IMR-90 (cell line): ENCODE measurements at regions not wholly inside any gene's neighbourhood (a gene's known extent, or its start where the extent isn't known, plus 50 kb on each side); places are given as distances from the start of the nearest gene placed in this dataset.

ENCODE experiments used
- ATAC-seq: fragments of 200-7000 bp; cut with Tn5 transposase; 2 replicates; pipeline ENCODE4 v1.9.1; 2020; ENCODE audit warnings: low read depth, mild to moderate bottlenecking, moderate library complexity
- BruUV-seq: library from RNA; stranded (reverse); fragments of 400-500 nt; replicated peaks from 2 replicates; lab custom pipeline; 2021; lab: Mats Ljungman, UMichigan
- CTCF ChIA-PET: fragments of 300-600 bp; formaldehyde crosslinking; extraction: SDS; loops from one replicate; lab custom pipeline; 2021; ENCODE audit warnings: antibody characterized with exemption; lab: Yijun Ruan, JAX
- POLR2A ChIA-PET: fragments of 300-600 bp; sonication (Branson Sonifier 250); formaldehyde crosslinking; loops from one replicate; lab custom pipeline; 2022; ENCODE audit warnings: antibody characterized with exemption; ENCODE audit not compliant: unreplicated experiment; lab: Charles Lee
- DNase-seq: peaks from one replicate; pipeline ENCODE4 v3.0.0; 2013
- H2AFZ ChIP-seq: replicated peaks from 2 replicates; pipeline ENCODE3; 2013; ENCODE audit warnings: low read length, mild to moderate bottlenecking; ENCODE audit not compliant: poor library complexity
- H2AK5ac ChIP-seq: 2 replicates; pipeline ENCODE4 v1.6.1; 2013; ENCODE audit warnings: low read depth, low read length, inconsistent platforms
- H2AK9ac ChIP-seq: replicated peaks from 2 replicates; pipeline ENCODE3; 2013; ENCODE audit warnings: mild to moderate bottlenecking, low read depth, low read length, moderate library complexity; ENCODE audit not compliant: poor library complexity
- H2BK120ac ChIP-seq: 2 replicates; pipeline ENCODE4 v1.6.1; 2013; ENCODE audit warnings: low read depth, low read length, inconsistent platforms
- H2BK15ac ChIP-seq: 3 replicates; pipeline ENCODE4 v1.6.1; 2013; ENCODE audit warnings: low read depth, low read length, inconsistent platforms
- H2BK20ac ChIP-seq: 2 replicates; pipeline ENCODE4 v1.6.1; 2013; ENCODE audit warnings: low read depth, mild to moderate bottlenecking, inconsistent platforms, low read length, moderate library complexity
- H2BK5ac ChIP-seq: 2 replicates; pipeline ENCODE4 v1.6.1; 2013; ENCODE audit warnings: mild to moderate bottlenecking, low read depth, low read length, inconsistent platforms; ENCODE audit not compliant: poor library complexity, severe bottlenecking
- H3K14ac ChIP-seq: replicated peaks from 2 replicates; pipeline ENCODE4 v1.6.1; 2013; ENCODE audit warnings: low read depth, low read length, inconsistent platforms
- H3K18ac ChIP-seq: 2 replicates; pipeline ENCODE4 v1.6.1; 2013; ENCODE audit warnings: low read depth, low read length, control low read depth
- H3K23ac ChIP-seq: 2 replicates; pipeline ENCODE4 v1.6.1; 2013; ENCODE audit warnings: low read depth, low read length, inconsistent platforms
- H3K27ac ChIP-seq: 2 replicates; pipeline ENCODE4 v1.5.1; 2013; ENCODE audit warnings: mild to moderate bottlenecking, control low read depth, low read length; ENCODE audit not compliant: insufficient read depth
- H3K27me3 ChIP-seq: 2 replicates; pipeline ENCODE4 v1.6.1; 2013; ENCODE audit warnings: low read length; ENCODE audit not compliant: control insufficient read depth, insufficient read depth
- H3K36me3 ChIP-seq: 2 replicates; pipeline ENCODE4 v1.6.1; 2013; ENCODE audit warnings: low read length, mixed read lengths; ENCODE audit not compliant: control insufficient read depth, insufficient read depth
- H3K4ac ChIP-seq: 2 replicates; pipeline ENCODE4 v1.6.1; 2013; ENCODE audit warnings: low read depth, low read length, inconsistent platforms
- H3K4me1 ChIP-seq: 2 replicates; pipeline ENCODE4 v1.6.1; 2013; ENCODE audit warnings: low read length, mixed read lengths; ENCODE audit not compliant: control insufficient read depth, insufficient read depth
- H3K4me2 ChIP-seq: 2 replicates; pipeline ENCODE4 v1.6.1; 2013; ENCODE audit warnings: low read depth, mild to moderate bottlenecking, control low read depth, low read length, moderate library complexity
- H3K4me3 ChIP-seq: 2 replicates; pipeline ENCODE4 v1.5.1; 2013; ENCODE audit warnings: low read depth, mild to moderate bottlenecking, control low read depth, low read length, moderate library complexity; ENCODE audit not compliant: insufficient read depth
- H3K56ac ChIP-seq: 2 replicates; pipeline ENCODE4 v1.6.1; 2013; ENCODE audit warnings: low read length, inconsistent platforms; ENCODE audit not compliant: insufficient read depth; ENCODE audit errors: extremely low read depth
- H3K79me1 ChIP-seq, 2 experiments: 2 replicates each; pipeline ENCODE4 v1.6.1; 2013; ENCODE audit warnings: low read length in 2 of 2, inconsistent platforms in 1 of 2, low read depth in 1 of 2
- H3K9ac ChIP-seq: 2 replicates; pipeline ENCODE4 v1.6.1; 2013; ENCODE audit warnings: low read depth, low read length, control low read depth
- H3K9me1 ChIP-seq: 2 replicates; pipeline ENCODE4 v1.6.1; 2013; ENCODE audit warnings: low read length, inconsistent platforms; ENCODE audit not compliant: insufficient read depth
- H3K9me3 ChIP-seq: 2 replicates; pipeline ENCODE4 v1.6.1; 2013; ENCODE audit warnings: low read length; ENCODE audit not compliant: control insufficient read depth, insufficient read depth
- H4K20me1 ChIP-seq: 2 replicates; pipeline ENCODE4 v1.6.1; 2013; ENCODE audit warnings: low read length, inconsistent platforms; ENCODE audit not compliant: insufficient read depth
- H4K5ac ChIP-seq: 2 replicates; pipeline ENCODE4 v1.6.1; 2013; ENCODE audit warnings: mild to moderate bottlenecking, low read depth, low read length, control low read depth
- H4K8ac ChIP-seq, 2 experiments: 2 replicates each; pipeline ENCODE4 v1.6.1; 2013; ENCODE audit warnings: low read depth in 2 of 2, low read length in 2 of 2, control low read depth in 1 of 2, inconsistent platforms in 1 of 2
- H4K91ac ChIP-seq: 2 replicates; pipeline ENCODE4 v1.6.1; 2013; ENCODE audit warnings: low read depth, low read length, inconsistent platforms; ENCODE audit not compliant: insufficient read depth
- BHLHE40 ChIP-seq: fragments of 150-350 bp; IDR thresholded peaks from 2 replicates; pipeline ENCODE4 v1.6.1; 2016; ENCODE audit warnings: mild to moderate bottlenecking, low read depth, low read length
- CEBPB ChIP-seq: IDR thresholded peaks from 2 replicates; pipeline ENCODE4 v1.6.1; 2012; ENCODE audit warnings: low read depth, low read length, improper control_type of control experiment
- CHD1 ChIP-seq: IDR thresholded peaks from 2 replicates; pipeline ENCODE4 v1.6.1; 2012; ENCODE audit warnings: low read depth, low read length, improper control_type of control experiment
- CTCF ChIP-seq: conservative IDR thresholded peaks from 2 replicates; pipeline ENCODE4 v1.5.1; 2012; ENCODE audit warnings: mild to moderate bottlenecking, low read depth, low read length, improper control_type of control experiment
- FOS ChIP-seq: fragments of 150-350 bp; IDR thresholded peaks from 2 replicates; pipeline ENCODE4 v1.6.1; 2016; ENCODE audit warnings: low read depth, low read length
- MAFK ChIP-seq: IDR thresholded peaks from 2 replicates; pipeline ENCODE4 v1.6.1; 2012; ENCODE audit warnings: low read depth, low read length, improper control_type of control experiment
- MAZ ChIP-seq: IDR thresholded peaks from 2 replicates; pipeline ENCODE4 v1.6.1; 2012; ENCODE audit warnings: low read depth, mild to moderate bottlenecking, low read length, improper control_type of control experiment, moderate library complexity, borderline replicate concordance
- MXI1 ChIP-seq: IDR thresholded peaks from 2 replicates; pipeline ENCODE4 v1.6.1; 2012; ENCODE audit warnings: low read depth, mild to moderate bottlenecking, low read length, moderate library complexity, borderline replicate concordance
- NFE2L2 ChIP-seq: fragments of 150-350 bp; IDR thresholded peaks from 2 replicates; pipeline ENCODE4 v1.6.1; 2016; ENCODE audit warnings: low read depth, mild to moderate bottlenecking, low read length
- POLR2A ChIP-seq: IDR thresholded peaks from 2 replicates; pipeline ENCODE4 v1.6.1; 2012; ENCODE audit warnings: mild to moderate bottlenecking, low read depth, low read length
- RAD21 ChIP-seq: IDR thresholded peaks from 2 replicates; pipeline ENCODE4 v1.6.1; 2012; ENCODE audit warnings: low read length, improper control_type of control experiment
- RCOR1 ChIP-seq: IDR thresholded peaks from 2 replicates; pipeline ENCODE4 v1.6.1; 2012; ENCODE audit warnings: mild to moderate bottlenecking, low read length, improper control_type of control experiment; ENCODE audit not compliant: insufficient replicate concordance
- RFX5 ChIP-seq: IDR thresholded peaks from 2 replicates; pipeline ENCODE4 v1.8.0; 2012; ENCODE audit warnings: low read depth, mild to moderate bottlenecking, low read length, moderate library complexity
- SMC3 ChIP-seq: fragments of 150-350 bp; IDR thresholded peaks from 2 replicates; pipeline ENCODE4 v1.6.1; 2016; ENCODE audit warnings: low read depth, mild to moderate bottlenecking, antibody characterized with exemption, low read length, moderate library complexity
- WGBS, 2 experiments: methylation state at CpG; one replicate each; pipeline versions ENCODE4 v1.1.5 to v1.1.7; 2013; ENCODE audit warnings: missing lambda C conversion rate in 2 of 2; ENCODE audit not compliant: insufficient read length in 1 of 2; ENCODE audit errors: extremely low coverage in 2 of 2; 5-methylcytosine and 5-hydroxymethylcytosine counted together
- dilution Hi-C: fragments of 300-500 bp; cut with HindIII; formaldehyde crosslinking; loops from one replicate; pipeline ENCODE4 v1.14.3; 2018; ENCODE audit warnings: low sequenced_read_pairs; ENCODE audit not compliant: unreplicated experiment
- in situ Hi-C: fragments of 300-500 bp; cut with MboI; formaldehyde crosslinking; loops from 3 replicates; pipeline ENCODE4 v1.14.3; 2019; ENCODE audit warnings: low sequenced_read_pairs, inconsistent platforms, mixed read lengths
- intact Hi-C: fragments of 100-400 bp; cut with micrococcal nuclease; formaldehyde crosslinking; loops from 2 replicates; pipeline ENCODE4 v1.10.0; 2022
- TF ChIP-seq, protein P1 (sequence below): fragments of 150-350 bp; IDR thresholded peaks from 2 replicates; pipeline ENCODE4 v1.6.1; 2017; ENCODE audit warnings: mild to moderate bottlenecking, antibody characterized with exemption, low read length, low read depth
- TF ChIP-seq, protein P2 (sequence below): fragments of 150-350 bp; IDR thresholded peaks from 2 replicates; pipeline ENCODE4 v1.6.1; 2016; ENCODE audit warnings: low read depth, mild to moderate bottlenecking, low read length, moderate library complexity, borderline replicate concordance

DNA sequence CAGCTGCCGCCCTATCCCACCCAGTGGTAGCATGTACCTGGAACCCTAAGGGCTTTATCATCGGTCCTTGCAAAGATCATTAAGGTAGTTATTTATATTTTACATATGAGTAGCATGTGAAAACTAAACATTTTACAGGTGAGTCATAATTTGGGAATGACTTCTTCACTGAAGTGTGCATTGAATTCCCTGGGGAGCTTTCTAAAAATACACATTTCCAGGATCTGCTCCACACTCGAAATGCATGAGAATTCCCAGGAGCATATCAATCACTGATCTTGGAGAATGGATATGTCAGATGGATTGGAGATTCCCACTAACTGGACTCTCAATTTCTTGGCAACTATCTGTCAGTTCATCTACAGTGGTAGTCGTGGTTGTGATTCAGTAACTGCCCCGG lies 717.5 kb downstream of the IRX1 start:
- Histone ChIP-seq H3K79me1 (no peaks in the 10 kb centered on the region), H3K4me2 (no peak overlapping the region), H3K9me1 (no peaks in the 10 kb centered on the region), H4K8ac (no peak overlapping the region), H3K9ac (no peak overlapping the region), H3K23ac (no peak overlapping the region), H3K9me3 (peaks cover 29% of the 10 kb centered on the region), H3K36me3 (no peaks in the 10 kb centered on the region), H3K27me3 (no peaks in the 10 kb centered on the region), H3K27ac (no peak overlapping the region), H3K4me1 (no peaks in the 10 kb centered on the region), H2BK120ac (no peak overlapping the region), H4K5ac (no peak overlapping the region), H3K4ac (no peak overlapping the region), H2AK9ac (no peak overlapping the region), H3K56ac (no peak overlapping the region), H4K91ac (no peak overlapping the region), H4K20me1 (no peaks in the 10 kb centered on the region), H2BK15ac (no peak overlapping the region), H2AK5ac (no peak overlapping the region), H2BK5ac (no peak overlapping the region), H2AFZ (no peak overlapping the region), H3K18ac (no peak overlapping the region), H3K4me3 (no peak overlapping the region), H3K14ac (no peak overlapping the region), H2BK20ac (no peak overlapping the region)
- TF ChIP-seq MAFK (no peak), CEBPB (no peak), MAZ (no peak), CHD1 (no peak), CTCF (no peak), MXI1 (no peak), BHLHE40 (no peak), FOS (no peak), POLR2A (no peak), RCOR1 (no peak), RAD21 (no peak), RFX5 (no peak), SMC3 (no peak), NFE2L2 (no peak)
- TF ChIP-seq, protein P1, sequence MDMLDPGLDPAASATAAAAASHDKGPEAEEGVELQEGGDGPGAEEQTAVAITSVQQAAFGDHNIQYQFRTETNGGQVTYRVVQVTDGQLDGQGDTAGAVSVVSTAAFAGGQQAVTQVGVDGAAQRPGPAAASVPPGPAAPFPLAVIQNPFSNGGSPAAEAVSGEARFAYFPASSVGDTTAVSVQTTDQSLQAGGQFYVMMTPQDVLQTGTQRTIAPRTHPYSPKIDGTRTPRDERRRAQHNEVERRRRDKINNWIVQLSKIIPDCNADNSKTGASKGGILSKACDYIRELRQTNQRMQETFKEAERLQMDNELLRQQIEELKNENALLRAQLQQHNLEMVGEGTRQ: no peak
- TF ChIP-seq, protein P2, sequence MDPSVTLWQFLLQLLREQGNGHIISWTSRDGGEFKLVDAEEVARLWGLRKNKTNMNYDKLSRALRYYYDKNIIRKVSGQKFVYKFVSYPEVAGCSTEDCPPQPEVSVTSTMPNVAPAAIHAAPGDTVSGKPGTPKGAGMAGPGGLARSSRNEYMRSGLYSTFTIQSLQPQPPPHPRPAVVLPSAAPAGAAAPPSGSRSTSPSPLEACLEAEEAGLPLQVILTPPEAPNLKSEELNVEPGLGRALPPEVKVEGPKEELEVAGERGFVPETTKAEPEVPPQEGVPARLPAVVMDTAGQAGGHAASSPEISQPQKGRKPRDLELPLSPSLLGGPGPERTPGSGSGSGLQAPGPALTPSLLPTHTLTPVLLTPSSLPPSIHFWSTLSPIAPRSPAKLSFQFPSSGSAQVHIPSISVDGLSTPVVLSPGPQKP: no peak
- in situ Hi-C loops (no loop called here), dilution Hi-C loops (no loop called here), intact Hi-C loops (no loop called here)
- no CpG with 5 or more reads among the region's 5 CpGs for whole genome bisulfite sequencing, 2 experiments
- no peak for ATAC-seq
- DNase-seq: no peak
- CTCF ChIA-PET: no interaction called here
- BruUV-seq: no TSS peak
- POLR2A ChIA-PET: no interaction called here
